SU-DHL-6 (cell line): ENCODE measurements at regions not wholly inside any gene's neighbourhood (a gene's known extent, or its start where the extent isn't known, plus 50 kb on each side); places are given as distances from the start of the nearest gene placed in this dataset.

ENCODE experiments used
- H2AFZ ChIP-seq: fragments of 200-600 bp; sonication (generic); 2 replicates; pipeline ENCODE4 v1.6.1; 2014; ENCODE audit warnings: low read depth, mild to moderate bottlenecking, moderate library complexity, mixed read lengths, antibody characterized with exemption, low read length; ENCODE audit not compliant: severe bottlenecking
- H3F3A ChIP-seq: fragments of 200-600 bp; shearing (Covaris generic); 2 replicates; pipeline ENCODE4 v1.6.0; 2016; ENCODE audit warnings: antibody characterized with exemption, mild to moderate bottlenecking; ENCODE audit not compliant: insufficient read depth
- H3K27ac ChIP-seq: fragments of 200-600 bp; sonication (generic); 2 replicates; pipeline ENCODE4 v1.5.1; 2016; ENCODE audit warnings: low read depth, mild to moderate bottlenecking, low read length, moderate library complexity, mixed read lengths
- H3K27me3 ChIP-seq: fragments of 200-600 bp; sonication (generic), shearing (Covaris generic); 2 replicates; pipeline ENCODE4 v1.6.0; 2014; ENCODE audit warnings: mild to moderate bottlenecking, low read length
- H3K36me3 ChIP-seq: fragments of 200-600 bp; sonication (generic); 2 replicates; pipeline ENCODE4 v1.6.1; 2014; ENCODE audit warnings: mild to moderate bottlenecking, low read length, mixed read lengths
- H3K4me2 ChIP-seq: fragments of 300-600, 200-600 bp; shearing (Covaris generic), sonication (generic); 2 replicates; pipeline ENCODE4 v1.6.0; 2014; ENCODE audit warnings: low read length, low read depth, mild to moderate bottlenecking; ENCODE audit not compliant: poor library complexity, severe bottlenecking
- H3K4me3 ChIP-seq: fragments of 200-600 bp; sonication (generic); 2 replicates; pipeline ENCODE4 v1.5.1; 2014; ENCODE audit warnings: antibody characterized with exemption, low read length, mild to moderate bottlenecking, mixed read lengths; ENCODE audit not compliant: insufficient read depth, poor library complexity, severe bottlenecking
- H3K79me2 ChIP-seq: fragments of 200-600 bp; sonication (generic); 2 replicates; pipeline ENCODE4 v1.6.1; 2014; ENCODE audit warnings: mild to moderate bottlenecking, low read length, moderate library complexity; ENCODE audit not compliant: insufficient read depth
- H3K9ac ChIP-seq: fragments of 200-600 bp; sonication (generic); 2 replicates; pipeline ENCODE4 v1.7.0; 2014; ENCODE audit warnings: mild to moderate bottlenecking, low read length
- H3K9me2 ChIP-seq: fragments of 200-600 bp; sonication (generic); replicated peaks from 2 replicates; pipeline ENCODE4 v1.6.1; 2014; ENCODE audit warnings: low read length; ENCODE audit not compliant: insufficient read depth
- H3K9me3 ChIP-seq: fragments of 200-600 bp; sonication (generic); 2 replicates; pipeline ENCODE4 v1.6.1; 2014; ENCODE audit warnings: low read length, mixed read lengths; ENCODE audit not compliant: insufficient read depth
- H4K20me1 ChIP-seq: fragments of 200-600 bp; sonication (generic); 2 replicates; pipeline ENCODE4 v1.6.1; 2014; ENCODE audit warnings: low read depth, mild to moderate bottlenecking, antibody characterized with exemption, low read length, moderate library complexity, mixed read lengths
- EZH2phosphoT487 ChIP-seq: fragments of 200-600 bp; sonication (generic), shearing (Covaris generic); conservative IDR thresholded peaks from 2 replicates; pipeline ENCODE4 v1.6.1; 2018; ENCODE audit warnings: mild to moderate bottlenecking, antibody characterized with exemption, low read length, moderate library complexity, mixed read lengths
- TF ChIP-seq, protein P1 (sequence below): fragments of 200-600 bp; sonication (generic); IDR thresholded peaks from one replicate; pipeline ENCODE4 v1.5.1; 2017; ENCODE audit warnings: antibody characterized with exemption, mild to moderate bottlenecking, low read length, moderate library complexity; ENCODE audit not compliant: insufficient read depth, poor library complexity, severe bottlenecking

DNA sequence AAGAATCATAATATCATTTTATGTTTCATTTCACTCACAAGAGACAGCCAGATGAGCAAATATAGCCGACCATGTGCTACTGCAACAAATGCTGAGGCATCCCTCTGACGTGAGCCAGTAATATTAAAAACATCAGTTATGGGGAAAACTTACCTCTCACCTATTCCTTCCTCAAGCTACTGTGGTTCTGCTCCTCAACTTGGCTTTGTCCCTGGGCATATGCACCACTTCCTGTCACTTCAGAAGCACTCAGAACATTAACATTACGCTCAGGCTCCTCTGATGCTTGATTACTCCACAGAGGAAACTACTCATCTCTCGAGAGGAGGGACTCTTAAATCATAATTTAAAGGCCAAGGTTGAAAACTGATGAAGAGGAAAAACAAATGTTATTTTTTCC, 457.0 kb upstream of the ALCAM start:
- Histone ChIP-seq H3K4me3 (no peak overlapping the region), H4K20me1 (no peaks in the 10 kb centered on the region), H3K36me3 (no peaks in the 10 kb centered on the region), H3K4me2 (peak overlapping the region; percentile 49), H3K27ac (peak overlapping the region; percentile 57), H3K9ac (peak overlapping the region; percentile 3; the same call in 1 of the 2 replicates), H3K79me2 (no peaks in the 10 kb centered on the region), H3K9me3 (no peaks in the 10 kb centered on the region), H2AFZ (peak overlapping the region; percentile 82), H3K9me2 (no peaks in the 10 kb centered on the region), H3F3A (no peaks in the 10 kb centered on the region), H3K27me3 (no peaks in the 10 kb centered on the region)
- no peak for TF ChIP-seq EZH2phosphoT487
- TF ChIP-seq, protein P1, sequence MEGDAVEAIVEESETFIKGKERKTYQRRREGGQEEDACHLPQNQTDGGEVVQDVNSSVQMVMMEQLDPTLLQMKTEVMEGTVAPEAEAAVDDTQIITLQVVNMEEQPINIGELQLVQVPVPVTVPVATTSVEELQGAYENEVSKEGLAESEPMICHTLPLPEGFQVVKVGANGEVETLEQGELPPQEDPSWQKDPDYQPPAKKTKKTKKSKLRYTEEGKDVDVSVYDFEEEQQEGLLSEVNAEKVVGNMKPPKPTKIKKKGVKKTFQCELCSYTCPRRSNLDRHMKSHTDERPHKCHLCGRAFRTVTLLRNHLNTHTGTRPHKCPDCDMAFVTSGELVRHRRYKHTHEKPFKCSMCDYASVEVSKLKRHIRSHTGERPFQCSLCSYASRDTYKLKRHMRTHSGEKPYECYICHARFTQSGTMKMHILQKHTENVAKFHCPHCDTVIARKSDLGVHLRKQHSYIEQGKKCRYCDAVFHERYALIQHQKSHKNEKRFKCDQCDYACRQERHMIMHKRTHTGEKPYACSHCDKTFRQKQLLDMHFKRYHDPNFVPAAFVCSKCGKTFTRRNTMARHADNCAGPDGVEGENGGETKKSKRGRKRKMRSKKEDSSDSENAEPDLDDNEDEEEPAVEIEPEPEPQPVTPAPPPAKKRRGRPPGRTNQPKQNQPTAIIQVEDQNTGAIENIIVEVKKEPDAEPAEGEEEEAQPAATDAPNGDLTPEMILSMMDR, result no peak

DNA sequence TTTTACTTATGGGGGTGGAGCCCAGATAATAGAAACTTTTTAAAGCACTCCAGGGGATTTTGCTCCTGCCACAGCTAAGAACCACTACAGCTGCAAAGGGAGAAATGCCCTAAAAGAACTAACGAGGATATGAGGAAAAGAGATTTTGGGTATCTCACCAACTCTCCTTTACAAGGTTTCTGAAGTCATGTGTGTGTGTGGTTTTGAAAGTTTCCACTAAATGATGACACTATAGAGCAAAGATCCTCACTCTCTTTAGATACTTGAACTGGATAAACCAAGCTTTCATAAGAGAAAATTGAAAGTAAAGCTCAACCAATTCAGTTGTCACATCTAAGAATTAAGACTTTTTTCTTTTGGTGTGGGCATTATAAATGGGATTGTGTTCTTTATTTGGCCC, 455.3 kb upstream of the ALCAM start:
- H3K36me3 ChIP-seq, result no peaks in the 10 kb centered on the region
- H3F3A ChIP-seq, result no peaks in the 10 kb centered on the region
- no peak overlapping the region for H2AFZ ChIP-seq
- no peaks in the 10 kb centered on the region for H4K20me1 ChIP-seq
- H3K9me3 ChIP-seq, result no peaks in the 10 kb centered on the region
- no peaks in the 10 kb centered on the region for H3K79me2 ChIP-seq
- TF ChIP-seq, protein P1, result no peak
- no peak for TF ChIP-seq EZH2phosphoT487
- peak overlapping the region; percentile 1 for H3K4me2 ChIP-seq
- H3K9ac ChIP-seq, result no peak overlapping the region
- H3K27me3 ChIP-seq, result no peaks in the 10 kb centered on the region
- H3K9me2 ChIP-seq, result no peaks in the 10 kb centered on the region
- H3K4me3 ChIP-seq, result no peak overlapping the region
- H3K27ac ChIP-seq, result no peak overlapping the region

DNA sequence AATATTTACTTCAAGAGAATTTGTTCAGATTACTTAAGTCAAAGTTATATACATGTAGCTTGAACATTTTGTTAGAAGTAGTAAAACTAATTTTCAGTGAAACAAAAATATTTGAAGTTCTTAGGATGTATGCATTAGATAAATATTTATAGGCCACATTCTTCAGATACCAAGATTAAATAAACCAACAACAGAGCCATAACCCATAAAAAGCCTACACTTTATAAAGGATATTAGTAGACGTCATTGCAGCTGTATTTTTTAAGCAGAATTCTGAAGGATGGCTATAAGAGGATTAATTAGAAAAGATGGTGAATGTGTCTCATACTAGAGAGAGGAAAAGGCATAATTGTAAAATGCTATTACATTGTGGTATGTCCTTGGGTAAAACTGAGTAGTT, 449.7 kb upstream of the ALCAM start:
- Histone ChIP-seq H3F3A (no peaks in the 10 kb centered on the region), H3K9ac (no peak overlapping the region), H3K27ac (no peak overlapping the region), H4K20me1 (no peaks in the 10 kb centered on the region), H3K27me3 (no peaks in the 10 kb centered on the region), H3K36me3 (no peaks in the 10 kb centered on the region), H3K9me3 (peaks cover 9% of the 10 kb centered on the region; the same call in 1 of the 2 replicates), H3K9me2 (no peaks in the 10 kb centered on the region), H3K79me2 (no peaks in the 10 kb centered on the region), H3K4me2 (no peak overlapping the region), H2AFZ (no peak overlapping the region), H3K4me3 (no peak overlapping the region)
- TF ChIP-seq, protein P1, result no peak
- no peak for TF ChIP-seq EZH2phosphoT487

DNA sequence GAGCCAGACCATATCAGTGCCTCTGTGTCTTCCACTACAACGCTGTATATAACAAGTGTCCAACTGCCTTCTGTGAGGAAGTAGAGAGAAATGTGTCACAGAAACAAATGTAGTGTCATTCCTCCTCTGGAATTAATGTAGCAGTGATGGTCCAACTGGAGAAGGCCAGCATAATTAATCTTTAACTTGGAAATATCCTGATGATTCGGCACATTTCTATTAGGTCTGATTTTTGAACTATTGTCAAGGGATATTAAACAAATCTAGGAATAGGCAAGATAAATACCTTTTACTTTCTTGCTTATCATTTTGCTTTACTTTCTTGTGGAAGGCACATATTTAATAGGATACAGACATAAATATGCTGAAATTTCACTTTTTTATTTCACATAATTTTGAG, 446.2 kb upstream of the ALCAM start:
- Histone ChIP-seq H2AFZ (no peak overlapping the region), H3K79me2 (no peaks in the 10 kb centered on the region), H3K27ac (no peak overlapping the region), H3K9me3 (peaks cover 9% of the 10 kb centered on the region; the same call in 1 of the 2 replicates), H4K20me1 (no peaks in the 10 kb centered on the region), H3K9ac (no peak overlapping the region), H3F3A (no peaks in the 10 kb centered on the region), H3K4me2 (no peak overlapping the region), H3K36me3 (no peaks in the 10 kb centered on the region), H3K27me3 (no peaks in the 10 kb centered on the region), H3K4me3 (no peak overlapping the region), H3K9me2 (no peaks in the 10 kb centered on the region)
- TF ChIP-seq, protein P1, result no peak
- TF ChIP-seq EZH2phosphoT487, result no peak
